ENCODE measurements at regions not wholly inside any gene's neighbourhood (a gene's known extent, or its start where the extent isn't known, plus 50 kb on each side); places are given as distances from the start of the nearest gene placed in this dataset.

- Histone ChIP-seq H3K9me3 (no peaks in the 10 kb centered on the region), H3K27me3 (no peaks in the 10 kb centered on the region), H3K27ac (no peak overlapping the region), H3K4me1 (peaks cover 0 to 4% (median 0%) of the 10 kb centered on the region in 4 donors), H3K36me3 (no peaks in the 10 kb centered on the region), H3K4me3 (no peak overlapping the region)
- TF ChIP-seq POLR2AphosphoS5 (IDR thresholded peaks at IDR 0.05) (no peak), EP300 (IDR thresholded peaks at IDR 0.05; ENCODE audit: low read depth) (no peak), POLR2A (IDR thresholded peaks at IDR 0.05) (no peak)
- TF ChIP-seq, protein P1, sequence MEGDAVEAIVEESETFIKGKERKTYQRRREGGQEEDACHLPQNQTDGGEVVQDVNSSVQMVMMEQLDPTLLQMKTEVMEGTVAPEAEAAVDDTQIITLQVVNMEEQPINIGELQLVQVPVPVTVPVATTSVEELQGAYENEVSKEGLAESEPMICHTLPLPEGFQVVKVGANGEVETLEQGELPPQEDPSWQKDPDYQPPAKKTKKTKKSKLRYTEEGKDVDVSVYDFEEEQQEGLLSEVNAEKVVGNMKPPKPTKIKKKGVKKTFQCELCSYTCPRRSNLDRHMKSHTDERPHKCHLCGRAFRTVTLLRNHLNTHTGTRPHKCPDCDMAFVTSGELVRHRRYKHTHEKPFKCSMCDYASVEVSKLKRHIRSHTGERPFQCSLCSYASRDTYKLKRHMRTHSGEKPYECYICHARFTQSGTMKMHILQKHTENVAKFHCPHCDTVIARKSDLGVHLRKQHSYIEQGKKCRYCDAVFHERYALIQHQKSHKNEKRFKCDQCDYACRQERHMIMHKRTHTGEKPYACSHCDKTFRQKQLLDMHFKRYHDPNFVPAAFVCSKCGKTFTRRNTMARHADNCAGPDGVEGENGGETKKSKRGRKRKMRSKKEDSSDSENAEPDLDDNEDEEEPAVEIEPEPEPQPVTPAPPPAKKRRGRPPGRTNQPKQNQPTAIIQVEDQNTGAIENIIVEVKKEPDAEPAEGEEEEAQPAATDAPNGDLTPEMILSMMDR (IDR thresholded peaks at IDR 0.05): no peak
- no peak for DNase-seq
- in situ Hi-C loops (cut with MboI; ENCODE audit: low pct_ligation_motif_present in 1 of 4, low pct_unique_long_range_greater_than_20kb in 1 of 4, low sequenced_read_pairs in 3 of 4): no loop called here
- intact Hi-C loops (cut with DNase I; ENCODE audit: low total_unique reads): no loop called here
- WGBS, 2 donors (ENCODE audit: low coverage in 1 of 2): 61 to 64% methylated on average over 6 to 14 of the region's 14 CpGs
Observed at GRCh38 chr10:3350617-3351258, 178.2 kb upstream of the PITRM1 start.

GRCh38 chr10:3350205-3350604 lies 177.6 kb upstream of the PITRM1 start:
- in situ Hi-C loops (cut with MboI; ENCODE audit: low pct_ligation_motif_present in 1 of 4, low pct_unique_long_range_greater_than_20kb in 1 of 4, low sequenced_read_pairs in 3 of 4) (no loop called here), intact Hi-C loops (cut with DNase I; ENCODE audit: low total_unique reads) (no loop called here)
- peaks cover 0 to 4% (median 0%) of the 10 kb centered on the region in 4 donors for H3K4me1 ChIP-seq
- TF ChIP-seq POLR2AphosphoS5 (IDR thresholded peaks at IDR 0.05): no peak
- TF ChIP-seq, protein P1 (IDR thresholded peaks at IDR 0.05): no peak
- no peak for TF ChIP-seq POLR2A (IDR thresholded peaks at IDR 0.05)
- no peak overlapping the region for H3K27ac ChIP-seq
- no peak overlapping the region for H3K4me3 ChIP-seq
- no peaks in the 10 kb centered on the region for H3K27me3 ChIP-seq
- H3K9me3 ChIP-seq: no peaks in the 10 kb centered on the region
- DNase-seq: no peak
- H3K36me3 ChIP-seq: no peaks in the 10 kb centered on the region
- WGBS, 2 donors (ENCODE audit: low coverage in 1 of 2): 83% methylated on average over 11 of the region's 11 CpGs; no CpG with 5 or more reads in 1 of the 2 donors

- TF ChIP-seq POLR2A (IDR thresholded peaks at IDR 0.05): no peak
- TF ChIP-seq POLR2AphosphoS5 (IDR thresholded peaks at IDR 0.05): no peak
- TF ChIP-seq EP300 (IDR thresholded peaks at IDR 0.05; ENCODE audit: low read depth): no peak
- TF ChIP-seq, protein P1 (IDR thresholded peaks at IDR 0.05): no peak
- intact Hi-C loops (cut with DNase I; ENCODE audit: low total_unique reads): no loop called here
- peaks cover 0 to 4% (median 0%) of the 10 kb centered on the region in 4 donors for H3K4me1 ChIP-seq
- no peak for DNase-seq
- in situ Hi-C loops (cut with MboI; ENCODE audit: low pct_ligation_motif_present in 1 of 4, low pct_unique_long_range_greater_than_20kb in 1 of 4, low sequenced_read_pairs in 3 of 4): no loop called here
- no peaks in the 10 kb centered on the region for H3K9me3 ChIP-seq
- H3K36me3 ChIP-seq: no peaks in the 10 kb centered on the region
- WGBS, 2 donors (ENCODE audit: low coverage in 1 of 2): 85 to 86% methylated on average over 4 to 6 of the region's 6 CpGs
- H3K4me3 ChIP-seq: no peak overlapping the region
- H3K27me3 ChIP-seq: no peaks in the 10 kb centered on the region
- H3K27ac ChIP-seq: no peak overlapping the region
Observed at GRCh38 chr10:3348564-3348963, 176.0 kb upstream of the PITRM1 start.

GRCh38 chr10:3347413-3348182 lies 175.0 kb upstream of the PITRM1 start:
- no peaks in the 10 kb centered on the region for H3K9me3 ChIP-seq
- H3K27me3 ChIP-seq: no peaks in the 10 kb centered on the region
- intact Hi-C loops (cut with DNase I; ENCODE audit: low total_unique reads): no loop called here
- TF ChIP-seq, protein P1 (IDR thresholded peaks at IDR 0.05): no peak
- TF ChIP-seq POLR2AphosphoS5 (IDR thresholded peaks at IDR 0.05) (no peak), EP300 (IDR thresholded peaks at IDR 0.05; ENCODE audit: low read depth) (no peak), POLR2A (IDR thresholded peaks at IDR 0.05) (no peak)
- no peaks in the 10 kb centered on the region for H3K4me1 ChIP-seq
- in situ Hi-C loops (cut with MboI; ENCODE audit: low pct_ligation_motif_present in 1 of 4, low pct_unique_long_range_greater_than_20kb in 1 of 4, low sequenced_read_pairs in 3 of 4): no loop called here
- DNase-seq: no peak
- H3K36me3 ChIP-seq: no peaks in the 10 kb centered on the region
- no peak overlapping the region for H3K4me3 ChIP-seq
- 62 to 63% methylated on average over 2 to 12 of the region's 12 CpGs for WGBS, 2 donors (ENCODE audit: low coverage in 1 of 2)
- H3K27ac ChIP-seq: no peak overlapping the region

All from transverse colon (tissue), 4 donors.